Panc1 (cell line): ENCODE measurements at regions not wholly inside any gene's neighbourhood (a gene's known extent, or its start where the extent isn't known, plus 50 kb on each side); places are given as distances from the start of the nearest gene placed in this dataset.

ENCODE experiments used
- ATAC-seq: fragments of 200-7000 bp; cut with Tn5 transposase; 2 replicates; pipeline ENCODE4 v1.9.1; 2020; ENCODE audit warnings: mild to moderate bottlenecking, moderate library complexity
- BruUV-seq: library from RNA; stranded (reverse); fragments of 400-500 nt; replicated peaks from 2 replicates; lab custom pipeline; 2021; lab: Mats Ljungman, UMichigan
- CTCF ChIA-PET: fragments of 300-600 bp; sonication (Branson Sonifier 250); formaldehyde crosslinking; loops from one replicate; lab custom pipeline; 2022; ENCODE audit warnings: antibody characterized with exemption; lab: Charles Lee
- POLR2A ChIA-PET: fragments of 300-600 bp; sonication (Branson Sonifier 250); formaldehyde crosslinking; loops from one replicate; lab custom pipeline; 2022; ENCODE audit warnings: antibody characterized with exemption; lab: Charles Lee
- DNase-seq: peaks from one replicate; pipeline ENCODE4 v3.0.0-alpha.2; 2010; ENCODE audit warnings: low read depth, low spot score
- H3K27ac ChIP-seq: 2 replicates; pipeline ENCODE4 v1.5.1; 2011; ENCODE audit warnings: mild to moderate bottlenecking, low read length, inconsistent platforms
- H3K27me3 ChIP-seq: fragments of 200-500 bp; sonication (Bioruptor generic); 2 replicates; pipeline ENCODE4 v1.6.0; 2014; ENCODE audit warnings: low read length, inconsistent platforms; ENCODE audit not compliant: control insufficient read depth, insufficient read depth
- H3K36me3 ChIP-seq: fragments of 200-500 bp; sonication (Bioruptor generic); 2 replicates; pipeline ENCODE4 v1.5.1; 2014; ENCODE audit warnings: inconsistent platforms, mild to moderate bottlenecking, low read length, moderate library complexity; ENCODE audit not compliant: control insufficient read depth, insufficient read depth
- H3K4me1 ChIP-seq: 2 replicates; pipeline ENCODE4 v1.5.1; 2011; ENCODE audit warnings: inconsistent platforms, mild to moderate bottlenecking, low read length, moderate library complexity; ENCODE audit not compliant: control insufficient read depth, insufficient read depth
- H3K4me3 ChIP-seq, 2 experiments: 2 replicates each; pipeline ENCODE4 v1.5.1; 2011 to 2012; ENCODE audit warnings: low read depth in 2 of 2, low read length in 2 of 2, mild to moderate bottlenecking in 2 of 2, inconsistent platforms in 1 of 2, moderate library complexity in 1 of 2
- H3K9me3 ChIP-seq: fragments of 200-500 bp; sonication (Bioruptor generic); 2 replicates; pipeline ENCODE4 v1.5.1; 2014; ENCODE audit warnings: low read depth, mild to moderate bottlenecking, inconsistent platforms, low read length, moderate library complexity; ENCODE audit not compliant: control insufficient read depth, insufficient read depth
- CTCF ChIP-seq: fragments of 450-650 bp; IDR thresholded peaks from 2 replicates; pipeline ENCODE4 v1.5.1; 2017; ENCODE audit warnings: mild to moderate bottlenecking
- POLR2AphosphoS5 ChIP-seq: IDR thresholded peaks from 2 replicates; pipeline ENCODE4 v1.6.1; 2012; ENCODE audit warnings: mild to moderate bottlenecking, low read depth, low read length, moderate library complexity
- REST ChIP-seq, 2 experiments: IDR thresholded peaks; 2 replicates each; pipeline ENCODE4 v1.6.1; 2011 to 2012; ENCODE audit warnings: low read depth in 2 of 2, control low read depth in 1 of 2, low read length in 1 of 2, mild to moderate bottlenecking in 1 of 2, moderate library complexity in 1 of 2; ENCODE audit not compliant: insufficient read depth in 1 of 2
- SIN3A ChIP-seq: IDR thresholded peaks from 2 replicates; pipeline ENCODE4 v1.6.1; 2012; ENCODE audit warnings: low read depth, mild to moderate bottlenecking, low read length, moderate library complexity, borderline replicate concordance; ENCODE audit not compliant: insufficient read depth
- TCF7L2 ChIP-seq: IDR thresholded peaks from 2 replicates; pipeline ENCODE4 v1.6.1; 2011; ENCODE audit warnings: mild to moderate bottlenecking, low read depth, low read length, inconsistent platforms
- in situ Hi-C: cut with HindIII; loops from 2 replicates; pipeline ENCODE4 v1.10.0; 2016; ENCODE audit warnings: low sequenced_read_pairs, low pct_unique_long_range_greater_than_20kb
- intact Hi-C: fragments of 100-400 bp; cut with micrococcal nuclease; formaldehyde crosslinking; loops from one replicate; pipeline ENCODE4 v1.10.0; 2022; ENCODE audit not compliant: unreplicated experiment

GRCh38 chr1:230570724-230571360 lies 71.4 kb upstream of the COG2 start:
- BruUV-seq, result no TSS peak
- ChIA-PET POLR2A (no interaction called here), CTCF (no interaction called here)
- Histone ChIP-seq H3K4me1 (no peaks in the 10 kb centered on the region), H3K27ac (no peak overlapping the region), H3K36me3 (no peaks in the 10 kb centered on the region), H3K9me3 (no peaks in the 10 kb centered on the region), H3K27me3 (peaks cover 8% of the 10 kb centered on the region; the same call in 1 of the 2 replicates), H3K4me3 (no peak overlapping the region)
- ATAC-seq (no peak), DNase-seq (no peak)
- no peak for TF ChIP-seq SIN3A
- no peak for TF ChIP-seq REST (IDR thresholded peaks at IDR 0.05; ENCODE audit: insufficient read depth in 1 of 2, low read depth in 2 of 2, low read length in 1 of 2)
- TF ChIP-seq TCF7L2, result no peak
- no peak for TF ChIP-seq CTCF
- TF ChIP-seq POLR2AphosphoS5, result no peak
- intact Hi-C loops (no loop called here), in situ Hi-C loops (no loop called here)

- intact Hi-C loops (no loop called here), in situ Hi-C loops (no loop called here)
- Histone ChIP-seq H3K9me3 (no peaks in the 10 kb centered on the region), H3K36me3 (no peaks in the 10 kb centered on the region), H3K4me1 (no peaks in the 10 kb centered on the region), H3K27ac (no peak overlapping the region), H3K27me3 (peaks cover 7% of the 10 kb centered on the region; the same call in 1 of the 2 replicates), H3K4me3 (no peak overlapping the region)
- CTCF ChIA-PET, result interaction anchor here (0.6 kb wide), 1 partner anchor 227 kb away, joined by 3 read pairs; no protein-coding TSS in a partner anchor
- TF ChIP-seq POLR2AphosphoS5 (no peak), REST (IDR thresholded peaks at IDR 0.05; ENCODE audit: insufficient read depth in 1 of 2, low read depth in 2 of 2, low read length in 1 of 2) (no peak), TCF7L2 (no peak), CTCF (no peak), SIN3A (no peak)
- no TSS peak for BruUV-seq
- DNase-seq (no peak), ATAC-seq (no peak)
- POLR2A ChIA-PET, result no interaction called here
Observed at GRCh38 chr1:230569201-230569600, 73.1 kb upstream of the COG2 start.
